ENCODE measurements at regions not wholly inside any gene's neighbourhood (a gene's known extent, or its start where the extent isn't known, plus 50 kb on each side); places are given as distances from the start of the nearest gene placed in this dataset.

DNA sequence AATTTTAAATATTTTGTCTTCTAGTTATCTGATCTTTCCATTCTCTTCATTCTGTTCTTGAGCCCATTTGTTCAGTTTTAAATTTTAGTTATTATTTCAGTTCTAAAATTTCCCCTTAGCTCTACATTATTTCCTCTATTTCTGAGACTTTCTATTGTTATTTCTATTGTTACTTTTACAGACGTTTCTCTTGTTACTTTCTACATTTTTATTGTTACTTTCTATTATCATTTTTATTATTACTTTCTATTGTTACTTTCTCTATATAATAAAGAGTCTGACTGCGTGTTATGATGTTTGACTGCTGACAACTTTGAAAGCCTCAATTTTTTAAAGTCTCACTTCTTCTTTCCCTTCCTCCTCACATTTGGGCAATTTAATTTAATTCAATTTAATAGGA, 915.7 kb upstream of the PCDH20 start:
- H3K36me3 ChIP-seq (ENCODE audit: insufficient read depth, low read length), result no peaks in the 10 kb centered on the region
- no peaks in the 10 kb centered on the region for H3K27me3 ChIP-seq (ENCODE audit: insufficient read depth, low read length, poor library complexity, severe bottlenecking)
- H3F3A ChIP-seq (ENCODE audit: low read depth), result no peaks in the 10 kb centered on the region
- no peaks in the 10 kb centered on the region for H3K9me3 ChIP-seq (ENCODE audit: insufficient read depth, low read depth, low read length)
- no peaks in the 10 kb centered on the region for H3K4me1 ChIP-seq (ENCODE audit: insufficient read depth, low read length, poor library complexity, severe bottlenecking)
- H3K9ac ChIP-seq (ENCODE audit: low read depth, low read length, poor library complexity, severe bottlenecking), result no peak overlapping the region
- no peak overlapping the region for H2AFZ ChIP-seq (ENCODE audit: low read length)
- H3K4me2 ChIP-seq (ENCODE audit: low read depth, low read length, poor library complexity, severe bottlenecking), result no peak overlapping the region
- TF ChIP-seq, protein P1, sequence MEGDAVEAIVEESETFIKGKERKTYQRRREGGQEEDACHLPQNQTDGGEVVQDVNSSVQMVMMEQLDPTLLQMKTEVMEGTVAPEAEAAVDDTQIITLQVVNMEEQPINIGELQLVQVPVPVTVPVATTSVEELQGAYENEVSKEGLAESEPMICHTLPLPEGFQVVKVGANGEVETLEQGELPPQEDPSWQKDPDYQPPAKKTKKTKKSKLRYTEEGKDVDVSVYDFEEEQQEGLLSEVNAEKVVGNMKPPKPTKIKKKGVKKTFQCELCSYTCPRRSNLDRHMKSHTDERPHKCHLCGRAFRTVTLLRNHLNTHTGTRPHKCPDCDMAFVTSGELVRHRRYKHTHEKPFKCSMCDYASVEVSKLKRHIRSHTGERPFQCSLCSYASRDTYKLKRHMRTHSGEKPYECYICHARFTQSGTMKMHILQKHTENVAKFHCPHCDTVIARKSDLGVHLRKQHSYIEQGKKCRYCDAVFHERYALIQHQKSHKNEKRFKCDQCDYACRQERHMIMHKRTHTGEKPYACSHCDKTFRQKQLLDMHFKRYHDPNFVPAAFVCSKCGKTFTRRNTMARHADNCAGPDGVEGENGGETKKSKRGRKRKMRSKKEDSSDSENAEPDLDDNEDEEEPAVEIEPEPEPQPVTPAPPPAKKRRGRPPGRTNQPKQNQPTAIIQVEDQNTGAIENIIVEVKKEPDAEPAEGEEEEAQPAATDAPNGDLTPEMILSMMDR (conservative IDR thresholded peaks at IDR 0.05; ENCODE audit: low read length), result no peak
- no peak for TF ChIP-seq EZH2phosphoT487 (IDR thresholded peaks at IDR 0.05; ENCODE audit: borderline replicate concordance)
- no peak overlapping the region for H3K4me3 ChIP-seq (ENCODE audit: low read length, poor library complexity, severe bottlenecking)
- no peaks in the 10 kb centered on the region for H3K9me2 ChIP-seq (replicated peaks; ENCODE audit: low read depth, low read length)
- H4K20me1 ChIP-seq (ENCODE audit: insufficient read depth, low read length, poor library complexity, severe bottlenecking), result no peaks in the 10 kb centered on the region
- no peaks in the 10 kb centered on the region for H3K79me2 ChIP-seq (ENCODE audit: insufficient read depth, low read length)

- TF ChIP-seq, protein P1 (conservative IDR thresholded peaks at IDR 0.05; ENCODE audit: low read length), result no peak
- no peak for TF ChIP-seq EZH2phosphoT487 (IDR thresholded peaks at IDR 0.05; ENCODE audit: borderline replicate concordance)
Measured at GRCh38 chr13:62327367-62327766, 911.7 kb upstream of the PCDH20 start.

DNA sequence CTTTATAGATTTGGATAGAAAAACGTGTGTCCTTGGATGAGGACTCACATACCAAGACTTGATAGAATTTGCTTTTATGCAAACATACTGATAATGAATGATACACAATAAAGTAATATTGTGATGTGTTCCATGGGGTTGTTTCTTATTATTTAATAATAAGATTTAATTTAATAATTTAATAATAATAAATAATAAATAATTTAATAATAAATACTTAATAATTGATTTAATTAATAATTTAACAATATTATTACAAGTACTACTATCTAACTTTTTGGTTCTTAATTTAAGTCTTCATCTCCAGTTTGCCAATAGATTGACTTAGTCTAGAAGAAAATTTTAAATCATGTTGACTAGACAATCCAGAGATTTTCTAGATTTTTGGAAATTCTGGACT, 909.2 kb upstream of the PCDH20 start:
- TF ChIP-seq EZH2phosphoT487 (IDR thresholded peaks at IDR 0.05; ENCODE audit: borderline replicate concordance), result no peak
- TF ChIP-seq, protein P1 (conservative IDR thresholded peaks at IDR 0.05; ENCODE audit: low read length), result no peak

More at GRCh38 chr13:62327367-62327766, 911.7 kb upstream of the PCDH20 start:
- Histone ChIP-seq H3K4me1 (ENCODE audit: insufficient read depth, low read length, poor library complexity, severe bottlenecking) (no peaks in the 10 kb centered on the region), H3K9ac (ENCODE audit: low read depth, low read length, poor library complexity, severe bottlenecking) (no peak overlapping the region), H2AFZ (ENCODE audit: low read length) (no peak overlapping the region), H3K79me2 (ENCODE audit: insufficient read depth, low read length) (no peaks in the 10 kb centered on the region), H3K36me3 (ENCODE audit: insufficient read depth, low read length) (no peaks in the 10 kb centered on the region), H3K4me3 (ENCODE audit: low read length, poor library complexity, severe bottlenecking) (no peak overlapping the region), H3K27me3 (ENCODE audit: insufficient read depth, low read length, poor library complexity, severe bottlenecking) (no peaks in the 10 kb centered on the region), H3K9me3 (ENCODE audit: insufficient read depth, low read depth, low read length) (no peaks in the 10 kb centered on the region), H3F3A (ENCODE audit: low read depth) (no peaks in the 10 kb centered on the region), H4K20me1 (ENCODE audit: insufficient read depth, low read length, poor library complexity, severe bottlenecking) (no peaks in the 10 kb centered on the region), H3K9me2 (replicated peaks; ENCODE audit: low read depth, low read length) (no peaks in the 10 kb centered on the region), H3K4me2 (ENCODE audit: low read depth, low read length, poor library complexity, severe bottlenecking) (no peak overlapping the region)

More for the DNA sequence above, 909.2 kb upstream of the PCDH20 start:
- Histone ChIP-seq H2AFZ (ENCODE audit: low read length) (no peak overlapping the region), H3K79me2 (ENCODE audit: insufficient read depth, low read length) (no peaks in the 10 kb centered on the region), H3K27me3 (ENCODE audit: insufficient read depth, low read length, poor library complexity, severe bottlenecking) (no peaks in the 10 kb centered on the region), H3F3A (ENCODE audit: low read depth) (no peaks in the 10 kb centered on the region), H3K9me3 (ENCODE audit: insufficient read depth, low read depth, low read length) (no peaks in the 10 kb centered on the region), H3K4me1 (ENCODE audit: insufficient read depth, low read length, poor library complexity, severe bottlenecking) (no peaks in the 10 kb centered on the region), H3K4me2 (ENCODE audit: low read depth, low read length, poor library complexity, severe bottlenecking) (no peak overlapping the region), H3K36me3 (ENCODE audit: insufficient read depth, low read length) (no peaks in the 10 kb centered on the region), H3K9me2 (replicated peaks; ENCODE audit: low read depth, low read length) (no peaks in the 10 kb centered on the region), H4K20me1 (ENCODE audit: insufficient read depth, low read length, poor library complexity, severe bottlenecking) (no peaks in the 10 kb centered on the region), H3K9ac (ENCODE audit: low read depth, low read length, poor library complexity, severe bottlenecking) (no peak overlapping the region), H3K4me3 (ENCODE audit: low read length, poor library complexity, severe bottlenecking) (no peak overlapping the region)

Measured in Loucy (cell line).